NB4 (cell line): ENCODE measurements at regions not wholly inside any gene's neighbourhood (a gene's known extent, or its start where the extent isn't known, plus 50 kb on each side); places are given as distances from the start of the nearest gene placed in this dataset.

ENCODE experiments used
- MYC ChIP-seq: IDR thresholded peaks from 2 replicates; pipeline ENCODE4 v1.6.1; 2011; ENCODE audit warnings: low read depth, low read length
- POLR2A ChIP-seq: IDR thresholded peaks from 2 replicates; pipeline ENCODE4 v1.6.1; 2011; ENCODE audit warnings: mild to moderate bottlenecking; ENCODE audit not compliant: insufficient read length; ENCODE audit errors: extremely low read depth
- TF ChIP-seq, protein P1 (sequence below): IDR thresholded peaks from one replicate; pipeline ENCODE4 v1.5.1; 2012; ENCODE audit warnings: low read depth, low read length
- TF ChIP-seq, protein P2 (sequence below): IDR thresholded peaks from 2 replicates; pipeline ENCODE4 v1.6.1; 2011; ENCODE audit warnings: low read depth, low read length

DNA sequence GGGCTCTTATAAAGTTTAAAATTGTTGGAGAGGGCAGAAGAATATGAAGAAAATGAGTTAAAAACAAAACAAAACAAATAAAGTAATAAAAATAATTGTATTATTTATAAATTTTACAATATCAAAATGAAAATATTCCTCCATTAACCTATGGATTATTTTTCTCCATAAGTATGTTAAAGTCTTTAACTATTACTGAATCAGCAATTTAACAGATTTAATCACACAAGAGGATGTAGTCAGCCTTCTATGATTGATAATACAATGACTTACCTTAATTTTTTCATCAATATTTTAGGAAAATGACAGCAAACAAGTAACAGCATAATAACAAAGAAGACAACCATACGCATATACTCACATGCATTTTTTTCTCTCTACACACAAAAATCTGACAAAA is 1195.3 kb upstream of the NUDT12 start:
- TF ChIP-seq, protein P1, sequence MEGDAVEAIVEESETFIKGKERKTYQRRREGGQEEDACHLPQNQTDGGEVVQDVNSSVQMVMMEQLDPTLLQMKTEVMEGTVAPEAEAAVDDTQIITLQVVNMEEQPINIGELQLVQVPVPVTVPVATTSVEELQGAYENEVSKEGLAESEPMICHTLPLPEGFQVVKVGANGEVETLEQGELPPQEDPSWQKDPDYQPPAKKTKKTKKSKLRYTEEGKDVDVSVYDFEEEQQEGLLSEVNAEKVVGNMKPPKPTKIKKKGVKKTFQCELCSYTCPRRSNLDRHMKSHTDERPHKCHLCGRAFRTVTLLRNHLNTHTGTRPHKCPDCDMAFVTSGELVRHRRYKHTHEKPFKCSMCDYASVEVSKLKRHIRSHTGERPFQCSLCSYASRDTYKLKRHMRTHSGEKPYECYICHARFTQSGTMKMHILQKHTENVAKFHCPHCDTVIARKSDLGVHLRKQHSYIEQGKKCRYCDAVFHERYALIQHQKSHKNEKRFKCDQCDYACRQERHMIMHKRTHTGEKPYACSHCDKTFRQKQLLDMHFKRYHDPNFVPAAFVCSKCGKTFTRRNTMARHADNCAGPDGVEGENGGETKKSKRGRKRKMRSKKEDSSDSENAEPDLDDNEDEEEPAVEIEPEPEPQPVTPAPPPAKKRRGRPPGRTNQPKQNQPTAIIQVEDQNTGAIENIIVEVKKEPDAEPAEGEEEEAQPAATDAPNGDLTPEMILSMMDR = no peak
- TF ChIP-seq POLR2A (no peak), MYC (no peak)
- TF ChIP-seq, protein P2, sequence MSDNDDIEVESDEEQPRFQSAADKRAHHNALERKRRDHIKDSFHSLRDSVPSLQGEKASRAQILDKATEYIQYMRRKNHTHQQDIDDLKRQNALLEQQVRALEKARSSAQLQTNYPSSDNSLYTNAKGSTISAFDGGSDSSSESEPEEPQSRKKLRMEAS = no peak
